DND-41 (cell line): ENCODE measurements at regions not wholly inside any gene's neighbourhood (a gene's known extent, or its start where the extent isn't known, plus 50 kb on each side); places are given as distances from the start of the nearest gene placed in this dataset.

Experiments
- ATAC-seq: fragments of 200-7000 bp; cut with Tn5 transposase; 3 replicates; pipeline ENCODE4 v1.9.1; 2021; ENCODE audit warnings: low read depth; ENCODE audit not compliant: insufficient read depth
- DNase-seq: peaks from one replicate; pipeline ENCODE4 v3.0.0-alpha.2; 2020
- H2AFZ ChIP-seq: 2 replicates; pipeline ENCODE4 v1.6.0; 2012; ENCODE audit warnings: low read depth, low read length
- H3K27ac ChIP-seq: 2 replicates; pipeline ENCODE4 v1.5.1; 2012; ENCODE audit warnings: low read length, inconsistent platforms
- H3K27me3 ChIP-seq: fragments of 200-600 bp; sonication (generic); 2 replicates; pipeline ENCODE4 v1.6.0; 2012; ENCODE audit warnings: low read length, mild to moderate bottlenecking, inconsistent platforms; ENCODE audit not compliant: insufficient read depth, poor library complexity
- H3K36me3 ChIP-seq: 2 replicates; pipeline ENCODE4 v1.5.1; 2012; ENCODE audit warnings: low read length, inconsistent platforms; ENCODE audit not compliant: insufficient read depth
- H3K4me1 ChIP-seq: 2 replicates; pipeline ENCODE4 v1.5.1; 2012; ENCODE audit warnings: mild to moderate bottlenecking, low read length; ENCODE audit not compliant: insufficient read depth
- H3K4me2 ChIP-seq: 2 replicates; pipeline ENCODE4 v1.6.0; 2012; ENCODE audit warnings: mild to moderate bottlenecking, moderate library complexity, low read length, inconsistent platforms; ENCODE audit not compliant: insufficient read depth
- H3K4me3 ChIP-seq, 2 experiments: fragments of 200-600 bp in 1 of 2; shearing (Covaris generic) in 1 of 2; 2 replicates each; pipeline ENCODE4 v1.5.1; 2012 to 2016; ENCODE audit warnings: inconsistent platforms in 2 of 2, low read length in 2 of 2, mild to moderate bottlenecking in 2 of 2, low read depth in 1 of 2, moderate library complexity in 1 of 2
- H3K79me2 ChIP-seq: 2 replicates; pipeline ENCODE4 v1.6.0; 2012; ENCODE audit warnings: low read length, inconsistent platforms; ENCODE audit not compliant: insufficient read depth
- H3K9ac ChIP-seq: 2 replicates; pipeline ENCODE4 v1.6.0; 2012; ENCODE audit warnings: low read depth, mild to moderate bottlenecking, inconsistent platforms, low read length, moderate library complexity
- H3K9me3 ChIP-seq: 2 replicates; pipeline ENCODE4 v1.5.1; 2012; ENCODE audit warnings: low read length, moderate library complexity, mild to moderate bottlenecking, inconsistent platforms; ENCODE audit not compliant: insufficient read depth, severe bottlenecking
- H4K20me1 ChIP-seq: 2 replicates; pipeline ENCODE4 v1.6.0; 2012; ENCODE audit warnings: low read length; ENCODE audit not compliant: insufficient read depth
- EZH2 ChIP-seq: IDR thresholded peaks from 3 replicates; pipeline ENCODE4 v1.6.1; 2012; ENCODE audit warnings: borderline replicate concordance, low read depth, mild to moderate bottlenecking, moderate library complexity, low read length, inconsistent platforms; ENCODE audit not compliant: severe bottlenecking
- TF ChIP-seq, protein P1 (sequence below): IDR thresholded peaks from 2 replicates; pipeline ENCODE4 v1.5.1; 2012; ENCODE audit warnings: borderline replicate concordance, low read length, moderate library complexity, mild to moderate bottlenecking; ENCODE audit not compliant: poor library complexity, severe bottlenecking; ENCODE audit errors: extremely low read depth

DNA sequence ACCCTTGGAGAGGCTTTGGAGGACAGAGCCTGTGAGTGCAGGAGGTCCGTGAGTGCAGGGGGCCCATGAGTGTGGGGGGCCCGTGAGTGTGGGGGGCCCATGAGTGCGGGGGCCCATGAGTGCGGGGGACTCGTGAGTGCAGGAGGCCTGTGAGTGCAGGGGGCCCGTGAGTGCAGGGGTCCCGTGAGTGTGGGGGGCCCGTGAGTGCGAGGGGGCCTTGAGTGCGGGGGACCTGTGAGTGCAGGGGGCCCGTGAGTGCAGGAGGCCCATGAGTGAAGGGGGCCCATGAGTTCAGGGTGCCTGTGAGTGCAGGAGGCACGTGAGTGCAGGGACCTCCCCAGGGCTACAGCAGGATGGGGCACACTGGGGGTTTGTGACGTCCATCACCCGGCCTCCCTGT lies 108.3 kb upstream of the TTC34 start:
- no peak overlapping the region for H3K27ac ChIP-seq
- H2AFZ ChIP-seq: no peak overlapping the region
- TF ChIP-seq, protein P1, sequence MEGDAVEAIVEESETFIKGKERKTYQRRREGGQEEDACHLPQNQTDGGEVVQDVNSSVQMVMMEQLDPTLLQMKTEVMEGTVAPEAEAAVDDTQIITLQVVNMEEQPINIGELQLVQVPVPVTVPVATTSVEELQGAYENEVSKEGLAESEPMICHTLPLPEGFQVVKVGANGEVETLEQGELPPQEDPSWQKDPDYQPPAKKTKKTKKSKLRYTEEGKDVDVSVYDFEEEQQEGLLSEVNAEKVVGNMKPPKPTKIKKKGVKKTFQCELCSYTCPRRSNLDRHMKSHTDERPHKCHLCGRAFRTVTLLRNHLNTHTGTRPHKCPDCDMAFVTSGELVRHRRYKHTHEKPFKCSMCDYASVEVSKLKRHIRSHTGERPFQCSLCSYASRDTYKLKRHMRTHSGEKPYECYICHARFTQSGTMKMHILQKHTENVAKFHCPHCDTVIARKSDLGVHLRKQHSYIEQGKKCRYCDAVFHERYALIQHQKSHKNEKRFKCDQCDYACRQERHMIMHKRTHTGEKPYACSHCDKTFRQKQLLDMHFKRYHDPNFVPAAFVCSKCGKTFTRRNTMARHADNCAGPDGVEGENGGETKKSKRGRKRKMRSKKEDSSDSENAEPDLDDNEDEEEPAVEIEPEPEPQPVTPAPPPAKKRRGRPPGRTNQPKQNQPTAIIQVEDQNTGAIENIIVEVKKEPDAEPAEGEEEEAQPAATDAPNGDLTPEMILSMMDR: no peak
- no peak for TF ChIP-seq EZH2
- DNase-seq (no peak), ATAC-seq (no peak)
- H3K4me1 ChIP-seq: no peaks in the 10 kb centered on the region
- H4K20me1 ChIP-seq: no peaks in the 10 kb centered on the region; the same call in 1 of the 2 replicates
- H3K79me2 ChIP-seq: no peaks in the 10 kb centered on the region
- no peak overlapping the region for H3K9ac ChIP-seq
- no peaks in the 10 kb centered on the region for H3K27me3 ChIP-seq
- H3K9me3 ChIP-seq: no peaks in the 10 kb centered on the region
- no peak overlapping the region for H3K4me3 ChIP-seq
- H3K36me3 ChIP-seq: no peaks in the 10 kb centered on the region
- H3K4me2 ChIP-seq: no peak overlapping the region

DNA sequence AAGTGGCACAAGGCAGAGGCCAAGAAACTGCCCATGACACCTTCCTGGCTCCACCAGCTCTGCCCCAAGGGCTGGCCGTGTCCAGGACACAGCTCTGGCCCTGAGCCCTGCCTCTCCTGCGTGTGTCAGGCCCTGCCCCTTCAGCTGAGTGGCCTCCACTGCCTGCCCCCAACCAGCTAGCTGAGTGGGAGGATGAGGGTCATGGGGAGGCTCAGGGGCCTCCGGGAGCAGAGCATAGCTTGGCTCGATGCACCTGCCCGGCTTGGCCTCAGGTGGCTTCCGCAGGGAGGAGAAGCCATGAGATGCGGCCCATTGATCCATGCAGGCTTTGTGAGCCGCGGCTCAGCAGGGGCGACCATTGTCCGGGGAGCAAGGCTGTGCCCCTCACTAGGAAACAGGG lies 108.7 kb upstream of the TTC34 start:
- no peak for DNase-seq
- TF ChIP-seq, protein P1: no peak
- TF ChIP-seq EZH2: no peak
- no peak overlapping the region for H2AFZ ChIP-seq
- H3K4me1 ChIP-seq: no peaks in the 10 kb centered on the region
- no peaks in the 10 kb centered on the region for H3K27me3 ChIP-seq
- H3K9ac ChIP-seq: no peak overlapping the region
- H3K36me3 ChIP-seq: no peaks in the 10 kb centered on the region
- no peak overlapping the region for H3K4me3 ChIP-seq
- H3K27ac ChIP-seq: no peak overlapping the region
- H3K4me2 ChIP-seq: no peak overlapping the region
- no peaks in the 10 kb centered on the region; the same call in 1 of the 2 replicates for H4K20me1 ChIP-seq
- no peak for ATAC-seq
- no peaks in the 10 kb centered on the region for H3K9me3 ChIP-seq
- H3K79me2 ChIP-seq: no peaks in the 10 kb centered on the region

DNA sequence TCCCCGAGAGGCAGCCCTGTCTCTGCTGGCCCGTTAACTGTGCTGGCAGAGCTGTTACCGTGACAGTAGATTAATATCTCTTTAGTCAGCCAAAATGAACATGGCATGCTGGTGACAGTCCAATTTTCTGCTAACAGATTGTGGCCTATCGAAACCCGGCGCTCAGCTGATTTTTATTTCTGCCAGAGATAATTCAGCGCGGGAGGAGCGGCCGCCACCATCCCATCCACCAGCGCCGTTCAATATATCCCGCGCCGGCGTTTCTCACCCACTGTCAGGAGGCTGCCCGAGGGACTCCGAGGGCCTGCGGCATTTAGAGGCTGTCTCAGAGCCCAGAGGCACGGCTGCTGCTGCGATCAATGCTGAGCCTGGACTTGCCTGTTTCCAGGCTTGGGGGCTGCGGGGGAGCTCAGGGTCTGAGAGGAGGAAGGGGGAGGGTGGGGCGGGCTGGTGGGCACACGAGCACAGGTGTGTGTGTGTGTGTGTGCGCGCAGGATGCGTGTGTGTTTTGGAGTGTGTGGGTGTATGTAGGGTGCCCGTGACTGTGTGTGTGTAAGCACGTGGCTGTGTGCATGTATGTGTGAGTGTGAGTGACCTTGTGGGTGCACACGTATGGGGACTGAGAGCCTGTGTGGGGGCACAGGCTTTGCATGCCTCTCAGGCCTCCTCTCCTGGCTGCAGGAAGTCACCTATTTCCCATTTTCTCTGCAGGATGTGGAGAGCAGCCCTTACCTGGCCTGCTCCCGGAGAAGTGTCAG lies 109.7 kb upstream of the ACTRT2 start:
- Histone ChIP-seq H3K9me3 (peaks cover 5% of the 10 kb centered on the region), H4K20me1 (no peaks in the 10 kb centered on the region; the same call in 1 of the 2 replicates), H3K9ac (no peak overlapping the region), H3K27me3 (no peaks in the 10 kb centered on the region), H3K4me1 (no peaks in the 10 kb centered on the region), H3K27ac (no peak overlapping the region), H3K79me2 (no peaks in the 10 kb centered on the region), H3K36me3 (no peaks in the 10 kb centered on the region), H2AFZ (no peak overlapping the region), H3K4me3 (no peak overlapping the region), H3K4me2 (no peak overlapping the region)
- DNase-seq: no peak
- no peak for TF ChIP-seq EZH2
- TF ChIP-seq, protein P1: no peak
- no peak for ATAC-seq
